ENCODE measurements at regions not wholly inside any gene's neighbourhood (a gene's known extent, or its start where the extent isn't known, plus 50 kb on each side); places are given as distances from the start of the nearest gene placed in this dataset.

DNA sequence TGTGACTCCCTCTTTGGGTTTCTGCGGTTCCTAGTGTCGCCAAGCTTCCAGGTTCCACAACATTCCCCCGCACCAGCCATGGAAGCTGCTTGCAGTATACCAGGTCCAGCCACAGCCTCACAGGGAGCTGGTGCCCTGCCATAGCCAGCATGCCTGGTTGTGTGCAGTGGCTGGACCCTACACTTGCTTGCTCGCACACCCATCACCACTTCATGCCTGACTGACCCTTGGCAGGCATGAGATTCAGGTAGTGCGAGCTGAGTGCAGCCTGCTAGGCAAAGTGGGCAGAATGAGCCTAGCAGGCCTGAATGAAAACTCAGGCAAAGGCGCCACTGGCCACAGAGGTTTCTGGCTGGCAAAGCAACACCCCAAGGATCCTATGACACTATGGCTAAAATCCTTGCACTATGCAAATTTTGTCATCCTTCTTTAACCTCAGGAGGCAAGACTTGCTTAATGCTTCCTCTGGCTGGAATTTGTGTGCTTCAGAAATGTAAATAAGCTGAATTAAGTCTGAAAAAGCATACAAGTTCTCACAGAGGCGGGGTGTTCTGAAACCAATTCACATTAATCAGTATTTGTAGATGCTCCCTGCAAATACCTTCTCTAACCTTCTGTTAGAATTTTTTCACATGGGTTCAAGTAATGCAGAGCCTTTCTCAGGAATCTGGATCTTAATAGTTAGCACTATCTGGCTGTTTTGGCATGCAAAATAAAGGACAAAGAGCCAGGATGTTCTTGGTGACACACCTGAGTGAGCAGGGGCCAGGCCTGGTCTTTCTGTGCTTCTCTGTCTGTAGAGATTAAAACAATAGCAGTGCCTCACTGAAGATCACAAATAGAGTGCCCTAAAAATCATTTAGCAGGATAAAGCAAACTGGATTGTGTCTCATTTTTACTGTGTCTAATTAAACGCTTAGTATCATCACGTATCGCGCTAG is 256.9 kb downstream of the GPATCH2 start:
- H3K9me3 Mint-ChIP-seq, result no peaks in the 10 kb centered on the region
- no peak overlapping the region for H3K4me3 Mint-ChIP-seq
- POLR2A ChIA-PET, result no interaction called here
- H3K36me3 Mint-ChIP-seq (ENCODE audit: low read depth), result no peaks in the 10 kb centered on the region
- no peaks in the 10 kb centered on the region for H3K27me3 Mint-ChIP-seq
- CTCF ChIA-PET, result no interaction called here
- DNase-seq, result no peak
- no peak overlapping the region for H3K27ac Mint-ChIP-seq
- intact Hi-C loops (cut with micrococcal nuclease), result no loop called here
- no peak for ATAC-seq
- no peaks in the 10 kb centered on the region for H3K4me1 Mint-ChIP-seq (ENCODE audit: low read depth)
- TF ChIP-seq, protein P1, sequence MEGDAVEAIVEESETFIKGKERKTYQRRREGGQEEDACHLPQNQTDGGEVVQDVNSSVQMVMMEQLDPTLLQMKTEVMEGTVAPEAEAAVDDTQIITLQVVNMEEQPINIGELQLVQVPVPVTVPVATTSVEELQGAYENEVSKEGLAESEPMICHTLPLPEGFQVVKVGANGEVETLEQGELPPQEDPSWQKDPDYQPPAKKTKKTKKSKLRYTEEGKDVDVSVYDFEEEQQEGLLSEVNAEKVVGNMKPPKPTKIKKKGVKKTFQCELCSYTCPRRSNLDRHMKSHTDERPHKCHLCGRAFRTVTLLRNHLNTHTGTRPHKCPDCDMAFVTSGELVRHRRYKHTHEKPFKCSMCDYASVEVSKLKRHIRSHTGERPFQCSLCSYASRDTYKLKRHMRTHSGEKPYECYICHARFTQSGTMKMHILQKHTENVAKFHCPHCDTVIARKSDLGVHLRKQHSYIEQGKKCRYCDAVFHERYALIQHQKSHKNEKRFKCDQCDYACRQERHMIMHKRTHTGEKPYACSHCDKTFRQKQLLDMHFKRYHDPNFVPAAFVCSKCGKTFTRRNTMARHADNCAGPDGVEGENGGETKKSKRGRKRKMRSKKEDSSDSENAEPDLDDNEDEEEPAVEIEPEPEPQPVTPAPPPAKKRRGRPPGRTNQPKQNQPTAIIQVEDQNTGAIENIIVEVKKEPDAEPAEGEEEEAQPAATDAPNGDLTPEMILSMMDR (IDR thresholded peaks at IDR 0.05), result no peak

DNA sequence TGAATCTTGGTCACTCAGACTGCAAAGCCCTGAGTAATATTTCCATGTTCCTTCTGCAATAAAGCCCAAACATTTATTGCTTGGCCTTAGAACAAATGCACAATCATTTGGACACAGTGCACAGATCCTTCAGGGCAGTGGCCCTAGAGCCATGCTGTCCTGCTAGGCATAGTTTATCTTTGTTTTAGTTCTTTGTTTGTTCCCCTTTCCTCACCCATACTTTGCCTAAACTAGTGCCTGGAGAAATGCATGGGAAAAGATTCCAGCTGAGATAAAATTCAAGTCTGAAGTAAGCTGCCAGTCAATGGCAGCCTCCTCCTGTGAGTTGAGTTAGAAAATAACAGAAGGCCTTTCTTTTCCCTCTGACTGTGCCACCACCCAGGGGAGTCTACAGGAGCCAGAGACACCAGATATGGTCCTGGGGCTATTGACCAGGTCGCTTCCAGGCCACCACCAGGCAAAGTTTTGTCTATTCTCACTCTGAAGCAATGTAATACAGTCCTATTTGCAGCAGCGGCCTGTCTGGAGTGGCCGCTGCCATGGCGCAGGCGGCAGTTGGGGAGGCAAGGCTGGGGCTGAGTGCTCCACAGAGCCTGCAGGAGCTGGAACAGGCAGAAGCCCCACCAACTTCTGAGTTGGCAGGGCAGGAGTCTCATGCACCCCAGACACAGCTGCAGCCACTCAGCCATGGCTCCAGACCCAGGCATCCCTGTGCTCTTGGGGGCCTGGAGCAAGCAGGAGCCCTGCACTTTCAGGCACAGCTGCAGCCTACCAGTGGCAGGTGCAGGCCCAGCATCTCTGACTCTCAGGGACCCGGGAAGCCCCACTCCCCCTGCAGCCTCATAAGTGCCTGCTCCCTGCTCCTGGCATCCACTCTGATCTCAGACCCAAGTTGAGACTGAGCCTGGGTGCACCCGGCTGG is 258.6 kb downstream of the GPATCH2 start:
- no peak overlapping the region for H3K4me3 Mint-ChIP-seq
- no peaks in the 10 kb centered on the region for H3K9me3 Mint-ChIP-seq
- TF ChIP-seq, protein P1 (IDR thresholded peaks at IDR 0.05), result no peak
- no peaks in the 10 kb centered on the region for H3K36me3 Mint-ChIP-seq (ENCODE audit: low read depth)
- POLR2A ChIA-PET, result no interaction called here
- H3K4me1 Mint-ChIP-seq (ENCODE audit: low read depth), result no peaks in the 10 kb centered on the region
- ATAC-seq (no peak), DNase-seq (no peak)
- intact Hi-C loops (cut with micrococcal nuclease), result no loop called here
- CTCF ChIA-PET, result no interaction called here
- H3K27ac Mint-ChIP-seq, result no peak overlapping the region
- no peaks in the 10 kb centered on the region for H3K27me3 Mint-ChIP-seq

DNA sequence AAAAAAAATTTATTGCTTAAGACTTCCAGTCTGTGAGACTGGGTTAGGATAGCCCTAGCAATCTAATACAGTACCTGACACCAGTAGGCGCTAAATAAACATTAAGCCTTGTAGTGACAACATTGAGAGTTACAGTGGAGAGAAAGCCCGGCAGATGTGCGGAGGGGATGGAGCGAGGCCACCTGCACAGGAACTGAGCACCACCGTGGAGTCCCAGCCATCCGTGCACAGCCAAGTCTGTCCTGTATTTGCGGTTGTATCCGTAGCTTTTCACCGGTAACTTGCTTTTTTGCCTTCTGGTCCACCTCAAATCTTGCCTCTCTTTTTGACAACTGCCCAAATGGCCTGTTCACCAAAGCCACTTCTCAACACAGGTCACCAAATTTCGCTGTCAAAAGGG is 260.1 kb downstream of the GPATCH2 start:
- intact Hi-C loops (cut with micrococcal nuclease), result no loop called here
- no peak overlapping the region for H3K4me3 Mint-ChIP-seq
- TF ChIP-seq, protein P1 (IDR thresholded peaks at IDR 0.05), result no peak
- H3K27ac Mint-ChIP-seq, result no peak overlapping the region
- ChIA-PET POLR2A (no interaction called here), CTCF (no interaction called here)
- no peaks in the 10 kb centered on the region for H3K9me3 Mint-ChIP-seq
- ATAC-seq, result no peak
- no peaks in the 10 kb centered on the region for H3K27me3 Mint-ChIP-seq
- no peaks in the 10 kb centered on the region for H3K36me3 Mint-ChIP-seq (ENCODE audit: low read depth)
- no peak for DNase-seq
- H3K4me1 Mint-ChIP-seq (ENCODE audit: low read depth), result no peaks in the 10 kb centered on the region

DNA sequence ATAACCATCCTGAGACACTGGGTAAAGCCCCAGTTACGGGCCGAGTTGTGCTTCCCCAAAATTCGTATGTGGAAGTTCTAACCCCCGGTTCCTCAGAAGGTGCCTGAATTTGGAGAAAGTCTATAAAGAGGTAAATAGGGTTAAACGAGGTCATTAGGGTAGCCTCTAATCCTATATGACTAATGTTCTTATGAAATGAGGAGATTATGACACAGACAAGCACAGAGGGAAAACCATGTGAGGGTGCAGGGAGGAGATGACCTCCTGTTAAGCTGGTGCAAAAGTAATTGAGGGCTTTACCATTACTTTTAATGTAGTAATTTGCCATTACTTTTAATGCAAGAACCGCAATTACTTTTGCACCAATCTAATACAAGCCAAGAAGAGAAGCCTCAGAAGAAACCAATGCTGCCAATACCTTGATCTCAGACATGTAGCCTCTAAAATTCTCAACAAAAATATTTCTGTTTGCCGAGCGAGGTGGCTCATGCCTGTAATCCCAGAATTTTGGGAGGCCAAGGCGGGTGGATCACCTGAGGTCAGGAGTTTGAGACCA is 260.8 kb downstream of the GPATCH2 start:
- H3K36me3 Mint-ChIP-seq (ENCODE audit: low read depth), result no peaks in the 10 kb centered on the region
- no peaks in the 10 kb centered on the region for H3K27me3 Mint-ChIP-seq
- H3K4me1 Mint-ChIP-seq (ENCODE audit: low read depth), result no peaks in the 10 kb centered on the region
- ATAC-seq, result no peak
- no peak for DNase-seq
- H3K9me3 Mint-ChIP-seq, result no peaks in the 10 kb centered on the region
- TF ChIP-seq, protein P1 (IDR thresholded peaks at IDR 0.05), result no peak
- ChIA-PET CTCF (no interaction called here), POLR2A (no interaction called here)
- no peak overlapping the region for H3K4me3 Mint-ChIP-seq
- no peak overlapping the region for H3K27ac Mint-ChIP-seq
- intact Hi-C loops (cut with micrococcal nuclease), result no loop called here
